ENCODE measurements at regions not wholly inside any gene's neighbourhood (a gene's known extent, or its start where the extent isn't known, plus 50 kb on each side); places are given as distances from the start of the nearest gene placed in this dataset.
"Not testable (repeated sequence)": the region's sequence is repeated elsewhere in the genome, so short reads cannot be mapped to it uniquely, and the experiment has no call there.

- no peak for DNase-seq (ENCODE audit: low read depth in 3 of 3)
These were observed 1361.3 kb downstream of the UQCRFS1 start for GRCh38 chr19:27851543-27852060.

GRCh38 chr19:27851002-27851481, 1361.9 kb downstream of the UQCRFS1 start:
- no peak for DNase-seq (ENCODE audit: low read depth in 3 of 3)

GRCh38 chr19:27846944-27847343, 1366.0 kb downstream of the UQCRFS1 start:
- no peak for DNase-seq (ENCODE audit: low read depth in 3 of 3)

GRCh38 chr19:27844261-27844660, 1368.7 kb downstream of the UQCRFS1 start:
- no peak for DNase-seq (ENCODE audit: low read depth in 3 of 3)

- no peak for DNase-seq (ENCODE audit: low read depth in 3 of 3)
These were observed 1369.1 kb downstream of the UQCRFS1 start for GRCh38 chr19:27843861-27844260.

GRCh38 chr19:27833031-27833430, 1379.9 kb downstream of the UQCRFS1 start:
- DNase-seq (ENCODE audit: low read depth in 3 of 3) = no peak

GRCh38 chr19:27828829-27829228, 1384.1 kb downstream of the UQCRFS1 start:
- no peak for DNase-seq (ENCODE audit: low read depth in 3 of 3)

- no peak for DNase-seq (ENCODE audit: low read depth in 3 of 3)
These were observed 1388.8 kb downstream of the UQCRFS1 start for GRCh38 chr19:27824108-27824507.

- DNase-seq (ENCODE audit: low read depth in 3 of 3) = no peak
These were observed 1390.6 kb downstream of the UQCRFS1 start for GRCh38 chr19:27822336-27822735.

- no peak for DNase-seq (ENCODE audit: low read depth in 3 of 3)
These were observed 1391.4 kb downstream of the UQCRFS1 start for GRCh38 chr19:27821418-27822018.

GRCh38 chr19:27815985-27816384, 1397.0 kb downstream of the UQCRFS1 start:
- DNase-seq (ENCODE audit: low read depth in 3 of 3) = no peak

GRCh38 chr19:27814834-27815233, 1398.1 kb downstream of the UQCRFS1 start:
- DNase-seq (ENCODE audit: low read depth in 3 of 3) = not testable (repeated sequence)

GRCh38 chr19:27814274-27814673, 1398.7 kb downstream of the UQCRFS1 start:
- not testable (repeated sequence) for DNase-seq (ENCODE audit: low read depth in 3 of 3)

- no peak for DNase-seq (ENCODE audit: low read depth in 3 of 3)
These were observed 1406.4 kb downstream of the UQCRFS1 start for GRCh38 chr19:27806471-27807070.

GRCh38 chr19:27805848-27806247, 1407.1 kb downstream of the UQCRFS1 start:
- DNase-seq (ENCODE audit: low read depth in 3 of 3) = no peak

- DNase-seq (ENCODE audit: low read depth in 3 of 3) = not testable (repeated sequence)
These were observed 1410.7 kb downstream of the UQCRFS1 start for GRCh38 chr19:27802293-27802692.

- DNase-seq (ENCODE audit: low read depth in 3 of 3) = no peak
These were observed 1416.4 kb downstream of the UQCRFS1 start for GRCh38 chr19:27796540-27796939.

GRCh38 chr19:27796073-27796472, 1416.9 kb downstream of the UQCRFS1 start:
- no peak for DNase-seq (ENCODE audit: low read depth in 3 of 3)

- no peak for DNase-seq (ENCODE audit: low read depth in 3 of 3)
These were observed 1417.6 kb downstream of the UQCRFS1 start for GRCh38 chr19:27795369-27795768.

- peak in 1 of 3 experiments; percentile 1 for DNase-seq (ENCODE audit: low read depth in 3 of 3)
These were observed 1418.4 kb downstream of the UQCRFS1 start for GRCh38 chr19:27794494-27795042.

- DNase-seq (ENCODE audit: low read depth in 3 of 3) = peak; percentile 72 to 86 (median 85)
These were observed 1419.1 kb downstream of the UQCRFS1 start for GRCh38 chr19:27793644-27794493.

GRCh38 chr19:27793128-27793643, 1419.8 kb downstream of the UQCRFS1 start:
- DNase-seq (ENCODE audit: low read depth in 3 of 3) = peak in 2 of 3 experiments; percentile 42 to 61

All from stimulated activated CD4-positive, alpha-beta T cell treated with anti-CD3 and anti-CD28 coated beads, TNF-alpha, amount 100 ng/mL, for 4 hours (primary cell).